Hepatocyte (in vitro differentiated cells): ENCODE measurements at regions not wholly inside any gene's neighbourhood (a gene's known extent, or its start where the extent isn't known, plus 50 kb on each side); places are given as distances from the start of the nearest gene placed in this dataset.
A peak's percentile ranks its signal among the peaks of the same experiment; 100 is the strongest.

Experiments
- DNase-seq: peaks from one replicate; pipeline ENCODE4 v3.0.0-alpha.2; 2016; ENCODE audit warnings: low spot score
- H2AFZ ChIP-seq: fragments of 200-600 bp; sonication (generic); 2 replicates; pipeline ENCODE4 v1.6.0; 2016; ENCODE audit warnings: antibody characterized with exemption, mild to moderate bottlenecking
- H3K27ac ChIP-seq: fragments of 200-600 bp; sonication (generic); 2 replicates; pipeline ENCODE4 v1.5.1; 2016; ENCODE audit warnings: mild to moderate bottlenecking
- H3K27me3 ChIP-seq: fragments of 200-600 bp; sonication (generic); 2 replicates; pipeline ENCODE4 v1.6.1; 2016
- H3K36me3 ChIP-seq: fragments of 200-600 bp; sonication (generic); replicated peaks from 2 replicates; pipeline ENCODE4 v1.5.1; 2016; ENCODE audit warnings: low read depth; ENCODE audit not compliant: insufficient read depth
- H3K4me1 ChIP-seq: fragments of 200-600 bp; sonication (generic); 2 replicates; pipeline ENCODE4 v1.5.1; 2016; ENCODE audit warnings: mild to moderate bottlenecking, moderate library complexity; ENCODE audit not compliant: insufficient read depth
- H3K4me2 ChIP-seq: fragments of 200-600 bp; sonication (generic); 2 replicates; pipeline ENCODE4 v1.6.0; 2016
- H3K4me3 ChIP-seq: fragments of 200-600 bp; sonication (generic); 2 replicates; pipeline ENCODE4 v1.5.1; 2016; ENCODE audit warnings: mild to moderate bottlenecking
- H3K79me2 ChIP-seq: fragments of 200-600 bp; sonication (generic); 2 replicates; pipeline ENCODE4 v1.6.0; 2017; ENCODE audit warnings: mild to moderate bottlenecking
- H3K9me2 ChIP-seq: fragments of 200-600 bp; sonication (generic); replicated peaks from 2 replicates; pipeline ENCODE4 v1.6.0; 2017; ENCODE audit warnings: mild to moderate bottlenecking; ENCODE audit not compliant: insufficient read depth
- H3K9me3 ChIP-seq: fragments of 200-600 bp; sonication (generic); 2 replicates; pipeline ENCODE4 v1.5.1; 2016; ENCODE audit warnings: low read depth, mild to moderate bottlenecking
- H4K20me1 ChIP-seq: fragments of 200-600 bp; sonication (generic); 2 replicates; pipeline ENCODE4 v1.6.0; 2016; ENCODE audit warnings: mild to moderate bottlenecking; ENCODE audit not compliant: insufficient read depth, poor library complexity, severe bottlenecking
- EZH2 ChIP-seq: fragments of 200-600 bp; sonication (generic); IDR thresholded peaks from 2 replicates; pipeline ENCODE4 v1.6.1; 2016; ENCODE audit warnings: antibody characterized with exemption, mild to moderate bottlenecking, borderline replicate concordance
- EZH2phosphoT487 ChIP-seq: fragments of 200-600 bp; sonication (generic); IDR thresholded peaks from one replicate; pipeline ENCODE4 v1.6.1; 2018; ENCODE audit warnings: antibody characterized with exemption, mild to moderate bottlenecking, low read depth, moderate library complexity; ENCODE audit not compliant: unreplicated experiment, severe bottlenecking
- WGBS: methylation state at CpG from one replicate; pipeline ENCODE4 v1.1.6; 2016; ENCODE audit warnings: low lambda C conversion rate; ENCODE audit errors: missing lambda C conversion rate; 5-methylcytosine and 5-hydroxymethylcytosine counted together
- TF ChIP-seq, protein P1 (sequence below): fragments of 200-600 bp; sonication (generic); IDR thresholded peaks from 2 replicates; pipeline ENCODE4 v1.5.1; 2016; ENCODE audit warnings: antibody characterized with exemption, mild to moderate bottlenecking; ENCODE audit not compliant: poor library complexity

DNA sequence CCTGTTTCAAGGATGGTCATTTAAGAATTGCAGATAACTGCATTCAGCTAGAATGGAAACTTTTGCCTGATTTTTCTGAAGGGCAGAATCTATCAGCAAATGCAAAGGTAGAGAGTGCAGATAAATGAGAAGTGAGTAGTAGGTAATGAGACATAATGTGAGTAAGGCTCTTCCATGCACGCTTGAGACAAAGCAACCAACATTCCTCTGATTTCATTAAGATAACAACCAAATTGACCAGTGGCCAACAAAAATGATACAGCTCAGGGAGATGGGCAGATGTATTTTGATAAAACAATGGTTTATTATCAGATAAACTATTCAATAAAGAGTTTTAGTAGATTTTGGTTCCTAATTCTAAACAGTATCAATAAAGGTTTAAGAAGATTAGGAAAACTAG lies 404.4 kb upstream of the PBX1 start:
- H3K79me2 ChIP-seq: no peaks in the 10 kb centered on the region
- no peaks in the 10 kb centered on the region for H3K27me3 ChIP-seq
- no peak for DNase-seq
- no peak overlapping the region for H2AFZ ChIP-seq
- H3K9me2 ChIP-seq: no peaks in the 10 kb centered on the region
- H4K20me1 ChIP-seq: no peaks in the 10 kb centered on the region
- no peaks in the 10 kb centered on the region for H3K9me3 ChIP-seq
- H3K4me3 ChIP-seq: no peak overlapping the region
- H3K27ac ChIP-seq: no peak overlapping the region
- no peak overlapping the region for H3K4me2 ChIP-seq
- no peaks in the 10 kb centered on the region for H3K36me3 ChIP-seq
- 75% methylated on average over 1 of the region's 1 CpG for WGBS
- TF ChIP-seq EZH2phosphoT487 (no peak), EZH2 (no peak)
- TF ChIP-seq, protein P1, sequence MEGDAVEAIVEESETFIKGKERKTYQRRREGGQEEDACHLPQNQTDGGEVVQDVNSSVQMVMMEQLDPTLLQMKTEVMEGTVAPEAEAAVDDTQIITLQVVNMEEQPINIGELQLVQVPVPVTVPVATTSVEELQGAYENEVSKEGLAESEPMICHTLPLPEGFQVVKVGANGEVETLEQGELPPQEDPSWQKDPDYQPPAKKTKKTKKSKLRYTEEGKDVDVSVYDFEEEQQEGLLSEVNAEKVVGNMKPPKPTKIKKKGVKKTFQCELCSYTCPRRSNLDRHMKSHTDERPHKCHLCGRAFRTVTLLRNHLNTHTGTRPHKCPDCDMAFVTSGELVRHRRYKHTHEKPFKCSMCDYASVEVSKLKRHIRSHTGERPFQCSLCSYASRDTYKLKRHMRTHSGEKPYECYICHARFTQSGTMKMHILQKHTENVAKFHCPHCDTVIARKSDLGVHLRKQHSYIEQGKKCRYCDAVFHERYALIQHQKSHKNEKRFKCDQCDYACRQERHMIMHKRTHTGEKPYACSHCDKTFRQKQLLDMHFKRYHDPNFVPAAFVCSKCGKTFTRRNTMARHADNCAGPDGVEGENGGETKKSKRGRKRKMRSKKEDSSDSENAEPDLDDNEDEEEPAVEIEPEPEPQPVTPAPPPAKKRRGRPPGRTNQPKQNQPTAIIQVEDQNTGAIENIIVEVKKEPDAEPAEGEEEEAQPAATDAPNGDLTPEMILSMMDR: no peak
- H3K4me1 ChIP-seq: no peaks in the 10 kb centered on the region

DNA sequence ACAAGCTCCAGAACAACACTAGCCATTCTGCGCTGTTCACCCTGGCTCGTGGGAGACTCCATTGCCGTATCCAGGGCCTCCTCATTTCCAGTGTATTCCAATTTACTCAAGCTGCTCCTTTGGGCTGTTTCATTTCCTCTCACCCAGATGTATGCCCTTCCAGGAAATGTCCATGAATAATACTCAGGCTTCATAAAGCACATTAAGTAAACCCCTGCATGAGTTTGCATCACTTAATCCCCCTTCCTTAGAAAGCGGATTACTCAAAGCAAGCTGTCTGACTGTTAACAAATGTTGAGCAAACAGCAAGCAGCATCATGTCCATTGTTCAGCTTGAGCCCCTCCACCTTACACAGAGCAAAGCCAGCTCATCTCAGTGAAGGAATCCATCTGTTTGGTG lies 403.6 kb upstream of the PBX1 start:
- no peaks in the 10 kb centered on the region for H3K27me3 ChIP-seq
- no peaks in the 10 kb centered on the region for H3K36me3 ChIP-seq
- no peak for TF ChIP-seq EZH2
- TF ChIP-seq, protein P1: no peak
- TF ChIP-seq EZH2phosphoT487: no peak
- no peaks in the 10 kb centered on the region for H3K9me3 ChIP-seq
- DNase-seq: peak; percentile 11
- H3K4me1 ChIP-seq: no peaks in the 10 kb centered on the region
- no peak overlapping the region for H2AFZ ChIP-seq
- no peak overlapping the region for H3K4me3 ChIP-seq
- no peak overlapping the region for H3K27ac ChIP-seq
- H4K20me1 ChIP-seq: no peaks in the 10 kb centered on the region
- no peak overlapping the region for H3K4me2 ChIP-seq
- H3K9me2 ChIP-seq: no peaks in the 10 kb centered on the region
- no peaks in the 10 kb centered on the region for H3K79me2 ChIP-seq
- 45% methylated on average over 4 of the region's 4 CpGs for WGBS

DNA sequence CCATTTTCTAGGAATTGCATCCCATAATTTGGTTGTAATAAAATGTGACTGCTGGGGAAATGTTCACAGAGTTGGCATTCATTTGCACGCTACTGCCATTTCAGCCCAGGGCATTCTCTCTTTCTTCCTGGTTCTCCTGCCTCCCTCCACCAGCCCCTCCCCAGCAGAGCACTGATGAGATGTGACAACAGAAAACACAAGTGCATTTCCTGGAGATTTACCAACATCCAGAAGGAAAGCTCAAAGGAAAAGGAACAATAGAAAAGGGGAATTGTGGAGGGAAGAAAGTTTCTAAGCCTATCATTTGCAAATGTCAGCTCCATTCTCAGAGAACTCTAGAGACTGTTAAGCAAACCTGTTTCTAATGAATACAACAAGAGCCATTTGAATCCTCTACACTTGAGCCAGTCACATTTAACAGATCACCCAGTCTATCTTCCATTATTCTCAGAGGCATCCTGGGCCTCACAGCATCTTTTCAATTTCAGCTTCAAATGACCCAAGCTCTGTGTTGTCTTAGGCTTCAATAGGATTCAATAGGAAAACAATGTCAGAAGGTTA lies 395.6 kb upstream of the PBX1 start:
- H3K9me2 ChIP-seq: no peaks in the 10 kb centered on the region
- H3K79me2 ChIP-seq: no peaks in the 10 kb centered on the region
- WGBS: 91% methylated on average over 1 of the region's 1 CpG
- DNase-seq: no peak
- no peaks in the 10 kb centered on the region for H3K9me3 ChIP-seq
- H3K27me3 ChIP-seq: no peaks in the 10 kb centered on the region
- H3K4me1 ChIP-seq: no peaks in the 10 kb centered on the region
- H2AFZ ChIP-seq: no peak overlapping the region
- TF ChIP-seq EZH2phosphoT487 (no peak), EZH2 (no peak)
- TF ChIP-seq, protein P1: no peak
- no peaks in the 10 kb centered on the region for H4K20me1 ChIP-seq
- no peaks in the 10 kb centered on the region for H3K36me3 ChIP-seq
- H3K4me2 ChIP-seq: no peak overlapping the region
- no peak overlapping the region for H3K27ac ChIP-seq
- no peak overlapping the region for H3K4me3 ChIP-seq

DNA sequence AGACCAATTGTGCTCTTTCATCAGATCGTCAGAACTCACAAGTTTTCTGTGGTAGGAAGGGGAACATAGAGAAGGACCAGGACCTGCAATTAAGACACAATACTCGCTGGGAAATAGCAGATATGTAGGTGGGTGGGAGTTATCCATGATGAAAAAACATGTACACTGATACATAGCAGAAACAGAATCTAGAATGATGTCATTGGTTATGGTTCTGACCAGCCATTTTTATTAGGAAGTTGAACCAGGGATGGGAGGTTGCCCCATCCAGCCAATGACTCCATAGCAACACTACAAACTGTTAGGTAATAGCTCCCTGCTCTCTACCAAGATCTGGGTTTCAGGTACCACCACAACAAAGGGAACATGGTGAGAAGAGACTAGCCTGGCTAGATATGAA lies 393.5 kb upstream of the PBX1 start:
- no peak for DNase-seq
- no peak for TF ChIP-seq EZH2
- H4K20me1 ChIP-seq: no peaks in the 10 kb centered on the region
- no peaks in the 10 kb centered on the region for H3K36me3 ChIP-seq
- H3K9me2 ChIP-seq: no peaks in the 10 kb centered on the region
- no peak overlapping the region for H2AFZ ChIP-seq
- no peak overlapping the region for H3K4me3 ChIP-seq
- no peaks in the 10 kb centered on the region for H3K9me3 ChIP-seq
- no peak overlapping the region for H3K4me2 ChIP-seq
- 88% methylated on average over 2 of the region's 2 CpGs for WGBS
- no peaks in the 10 kb centered on the region for H3K27me3 ChIP-seq
- H3K27ac ChIP-seq: no peak overlapping the region
- no peaks in the 10 kb centered on the region for H3K4me1 ChIP-seq
- no peaks in the 10 kb centered on the region for H3K79me2 ChIP-seq
